ENCODE measurements at regions not wholly inside any gene's neighbourhood (a gene's known extent, or its start where the extent isn't known, plus 50 kb on each side); places are given as distances from the start of the nearest gene placed in this dataset.

- TF ChIP-seq CTCF (conservative IDR thresholded peaks at IDR 0.05 in 1 of 2, IDR thresholded peaks at IDR 0.05 in 1 of 2; ENCODE audit: extremely low read depth in 1 of 2, insufficient read depth in 1 of 2, low read depth in 1 of 2, low read length in 2 of 2): no peak
- TF ChIP-seq EZH2 (IDR thresholded peaks at IDR 0.05; ENCODE audit: borderline replicate concordance, low read length): no peak
Observed at GRCh38 chr13:22486490-22486889, 694.3 kb upstream of the SGCG start.

All from mammary epithelial cell (primary cell).